GM06990 (cell line): ENCODE measurements at regions not wholly inside any gene's neighbourhood (a gene's known extent, or its start where the extent isn't known, plus 50 kb on each side); places are given as distances from the start of the nearest gene placed in this dataset.
A peak's percentile ranks its signal among the peaks of the same experiment; 100 is the strongest.
"Not testable (repeated sequence)": the region's sequence is repeated elsewhere in the genome, so short reads cannot be mapped to it uniquely, and the experiment has no call there.

Experiments
- DNase-seq: peaks from one replicate; pipeline ENCODE4 v3.0.0-alpha.2; 2011; ENCODE audit not compliant: insufficient read length; ENCODE audit errors: extremely low read depth
- H3K27me3 ChIP-seq: replicated peaks from 2 replicates; pipeline ENCODE4 v1.6.0; 2011; ENCODE audit warnings: low read length; ENCODE audit not compliant: control insufficient read depth, insufficient read depth
- H3K36me3 ChIP-seq: 2 replicates; pipeline ENCODE4 v1.5.1; 2011; ENCODE audit warnings: low read length; ENCODE audit not compliant: control insufficient read depth, insufficient read depth
- H3K4me3 ChIP-seq: replicated peaks from 2 replicates; pipeline ENCODE4 v1.5.1; 2011; ENCODE audit warnings: low read depth, mild to moderate bottlenecking, control low read depth, low read length
- TF ChIP-seq, protein P1 (sequence below): IDR thresholded peaks from 2 replicates; pipeline ENCODE4 v1.5.1; 2011; ENCODE audit warnings: low read length, control low read depth, mild to moderate bottlenecking, inconsistent platforms; ENCODE audit not compliant: insufficient read depth, poor library complexity, severe bottlenecking

DNA sequence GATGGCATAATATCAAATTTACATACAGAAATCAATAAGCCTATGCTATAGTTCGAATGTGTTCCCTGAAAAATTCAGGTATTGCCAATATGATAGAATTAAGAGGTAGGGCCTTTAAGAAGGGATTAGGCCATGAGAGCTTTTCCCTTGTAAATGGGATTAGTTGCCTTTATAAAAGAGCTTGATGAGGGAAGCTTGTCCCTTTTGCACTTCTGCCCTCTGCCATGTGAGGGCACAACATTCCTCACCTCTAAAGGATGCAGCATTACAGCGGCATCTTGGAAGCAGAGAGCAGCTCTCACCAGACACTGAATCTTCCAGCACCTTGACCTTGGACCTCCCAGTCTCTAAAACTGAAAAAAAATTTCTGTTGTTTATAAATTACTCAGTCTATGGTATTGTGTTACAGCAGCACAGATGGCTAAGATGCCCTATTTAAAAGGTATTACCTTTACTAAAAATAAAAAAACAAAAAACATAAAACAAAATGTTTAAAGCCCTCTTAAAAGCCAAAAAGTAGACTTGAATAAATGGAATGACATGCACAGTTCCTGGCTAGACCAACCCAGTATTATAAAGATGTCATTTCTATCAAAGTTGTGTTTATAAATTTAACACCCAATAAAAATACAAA, 909.6 kb downstream of the REEP3 start:
- H3K36me3 ChIP-seq = no peaks in the 10 kb centered on the region
- no peaks in the 10 kb centered on the region for H3K27me3 ChIP-seq
- DNase-seq = no peak
- TF ChIP-seq, protein P1, sequence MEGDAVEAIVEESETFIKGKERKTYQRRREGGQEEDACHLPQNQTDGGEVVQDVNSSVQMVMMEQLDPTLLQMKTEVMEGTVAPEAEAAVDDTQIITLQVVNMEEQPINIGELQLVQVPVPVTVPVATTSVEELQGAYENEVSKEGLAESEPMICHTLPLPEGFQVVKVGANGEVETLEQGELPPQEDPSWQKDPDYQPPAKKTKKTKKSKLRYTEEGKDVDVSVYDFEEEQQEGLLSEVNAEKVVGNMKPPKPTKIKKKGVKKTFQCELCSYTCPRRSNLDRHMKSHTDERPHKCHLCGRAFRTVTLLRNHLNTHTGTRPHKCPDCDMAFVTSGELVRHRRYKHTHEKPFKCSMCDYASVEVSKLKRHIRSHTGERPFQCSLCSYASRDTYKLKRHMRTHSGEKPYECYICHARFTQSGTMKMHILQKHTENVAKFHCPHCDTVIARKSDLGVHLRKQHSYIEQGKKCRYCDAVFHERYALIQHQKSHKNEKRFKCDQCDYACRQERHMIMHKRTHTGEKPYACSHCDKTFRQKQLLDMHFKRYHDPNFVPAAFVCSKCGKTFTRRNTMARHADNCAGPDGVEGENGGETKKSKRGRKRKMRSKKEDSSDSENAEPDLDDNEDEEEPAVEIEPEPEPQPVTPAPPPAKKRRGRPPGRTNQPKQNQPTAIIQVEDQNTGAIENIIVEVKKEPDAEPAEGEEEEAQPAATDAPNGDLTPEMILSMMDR = peak; percentile 33
- no peak overlapping the region for H3K4me3 ChIP-seq

DNA sequence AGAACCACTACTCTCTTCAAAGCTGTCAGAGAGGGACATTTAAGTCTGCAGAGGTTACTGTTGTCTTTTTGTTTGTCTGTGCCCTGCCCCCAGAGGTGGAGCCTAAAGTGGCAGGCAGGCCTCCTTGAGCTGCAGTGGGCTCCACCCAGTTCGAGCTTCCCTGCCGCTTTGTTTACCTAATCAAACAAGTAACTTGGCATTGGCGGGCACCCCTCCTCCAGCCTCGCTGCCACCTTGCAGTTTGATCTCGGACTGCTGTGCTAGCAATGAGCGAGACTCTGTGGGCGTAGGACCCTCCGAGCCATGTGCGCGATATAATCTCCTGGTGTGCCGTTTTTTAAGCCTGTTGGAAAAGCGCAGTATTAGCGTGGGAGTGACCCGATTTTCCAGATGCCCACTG, 920.7 kb downstream of the REEP3 start:
- not testable (repeated sequence) for H3K36me3 ChIP-seq, H3K27me3 ChIP-seq, H3K4me3 ChIP-seq, DNase-seq

DNA sequence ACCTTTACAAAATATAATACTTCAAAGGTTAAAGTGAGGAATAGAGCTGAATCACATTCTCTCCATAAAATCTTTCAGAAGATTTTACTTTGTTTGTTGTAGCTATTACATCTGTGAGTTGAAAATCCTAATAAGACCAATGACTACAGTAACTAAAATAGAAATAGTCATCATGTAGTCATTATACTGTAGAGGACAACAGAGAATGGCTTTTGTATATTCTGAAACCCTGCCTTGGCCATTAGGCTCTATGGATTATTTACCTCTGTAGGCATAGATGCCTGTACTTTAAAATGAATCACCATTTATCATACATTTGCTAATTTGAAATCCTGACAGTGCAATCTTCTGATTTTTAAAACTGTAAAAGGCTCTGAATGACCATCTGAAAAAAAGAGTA, 923.0 kb downstream of the REEP3 start:
- no peak for DNase-seq
- no peaks in the 10 kb centered on the region for H3K36me3 ChIP-seq
- H3K27me3 ChIP-seq = no peaks in the 10 kb centered on the region
- H3K4me3 ChIP-seq = no peak overlapping the region
- TF ChIP-seq, protein P1 = no peak

DNA sequence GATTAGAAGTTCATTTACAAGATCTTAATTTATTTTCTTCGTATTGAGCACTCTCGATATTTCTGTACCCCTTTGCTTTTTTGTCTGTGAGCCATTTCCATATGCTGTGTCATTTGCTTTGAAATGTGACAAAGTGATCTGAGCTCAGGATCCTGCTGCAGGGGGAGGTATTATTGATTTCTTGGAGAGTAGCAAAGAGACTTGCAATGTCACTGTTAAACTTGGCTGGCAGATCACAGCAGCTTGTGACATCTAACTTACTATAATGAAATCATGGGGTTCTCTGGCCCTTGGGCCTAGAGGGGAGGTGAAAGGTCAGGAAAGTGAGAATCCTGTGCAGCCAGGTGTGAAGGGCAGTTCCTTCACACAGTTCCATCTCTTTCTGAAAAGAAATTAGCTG, 923.4 kb downstream of the REEP3 start:
- no peaks in the 10 kb centered on the region for H3K36me3 ChIP-seq
- H3K4me3 ChIP-seq = no peak overlapping the region
- no peaks in the 10 kb centered on the region for H3K27me3 ChIP-seq
- DNase-seq = no peak
- TF ChIP-seq, protein P1 = no peak

DNA sequence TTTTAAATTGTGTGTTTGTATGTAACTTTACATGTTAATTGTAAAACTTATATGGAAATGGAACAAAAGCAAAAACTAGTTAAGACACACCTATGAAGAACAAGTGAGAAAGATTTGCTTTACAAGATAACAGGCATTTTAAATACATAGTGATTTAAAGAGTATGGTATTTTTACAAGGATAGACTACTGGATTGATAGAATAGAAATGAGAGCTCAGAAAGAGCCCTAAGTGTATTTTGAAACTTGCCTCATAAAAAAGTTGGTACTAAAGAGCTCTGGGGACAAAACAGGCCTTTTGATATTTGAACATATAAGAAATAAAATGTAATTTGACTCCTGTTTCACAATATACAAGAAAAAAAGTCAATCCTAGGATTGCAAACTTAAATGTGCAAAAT, 928.4 kb downstream of the REEP3 start:
- no peaks in the 10 kb centered on the region for H3K36me3 ChIP-seq
- no peak for DNase-seq
- H3K4me3 ChIP-seq = no peak overlapping the region
- TF ChIP-seq, protein P1 = no peak
- H3K27me3 ChIP-seq = no peaks in the 10 kb centered on the region

DNA sequence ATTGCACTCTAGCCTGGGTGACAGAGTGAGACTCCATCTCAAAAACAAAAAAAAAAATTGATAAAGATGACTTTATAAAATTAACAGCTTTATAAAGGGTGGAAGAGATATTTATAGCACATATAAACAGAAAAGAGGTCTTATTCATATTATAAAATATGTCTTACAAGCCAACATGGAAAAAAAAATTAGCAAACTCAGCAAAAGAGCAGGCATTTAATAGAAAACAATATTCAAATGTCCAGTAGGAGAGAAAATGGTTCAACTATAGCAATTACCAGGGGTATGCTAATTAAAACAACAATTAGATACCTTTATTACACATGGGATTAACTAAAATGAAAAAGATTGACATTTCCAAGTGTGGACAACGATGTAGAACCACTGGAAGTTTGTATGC, 929.1 kb downstream of the REEP3 start:
- H3K4me3 ChIP-seq = no peak overlapping the region
- DNase-seq = no peak
- TF ChIP-seq, protein P1 = no peak

More for the DNA sequence above, 929.1 kb downstream of the REEP3 start:
- H3K36me3 ChIP-seq = no peaks in the 10 kb centered on the region
- H3K27me3 ChIP-seq = no peaks in the 10 kb centered on the region
